Chondrocyte (in vitro differentiated cells): ENCODE measurements at regions not wholly inside any gene's neighbourhood (a gene's known extent, or its start where the extent isn't known, plus 50 kb on each side); places are given as distances from the start of the nearest gene placed in this dataset.

Experiments
- DNase-seq: peaks from one replicate; pipeline ENCODE4 v3.0.0; 2021; ENCODE audit warnings: mixed read lengths, low spot score
- H3K27ac Mint-ChIP-seq: one replicate; pipeline ENCODE4 v1.8.0; 2021; ENCODE audit warnings: mild to moderate bottlenecking, moderate library complexity, mixed read lengths; ENCODE audit not compliant: unreplicated experiment
- H3K27me3 Mint-ChIP-seq: 2 replicates; pipeline ENCODE4 v1.8.0; 2021; ENCODE audit warnings: low read depth, mixed read lengths
- H3K36me3 Mint-ChIP-seq: 2 replicates; pipeline ENCODE4 v1.8.0; 2021; ENCODE audit warnings: low read depth, mixed read lengths
- H3K4me1 Mint-ChIP-seq: 2 replicates; pipeline ENCODE4 v1.8.0; 2021; ENCODE audit warnings: low read depth, mild to moderate bottlenecking, mixed read lengths
- H3K4me3 Mint-ChIP-seq: one replicate; pipeline ENCODE4 v1.8.0; 2021; ENCODE audit warnings: mild to moderate bottlenecking, moderate library complexity, mixed read lengths; ENCODE audit not compliant: unreplicated experiment
- H3K9me3 Mint-ChIP-seq: 2 replicates; pipeline ENCODE4 v1.8.0; 2021; ENCODE audit warnings: low read depth, mixed read lengths
- TF ChIP-seq, protein P1 (sequence below): fragments of 200-600 bp; sonication (generic); IDR thresholded peaks from 2 replicates; pipeline ENCODE4 v1.5.0; 2021; ENCODE audit warnings: antibody characterized with exemption, mild to moderate bottlenecking, moderate library complexity

DNA sequence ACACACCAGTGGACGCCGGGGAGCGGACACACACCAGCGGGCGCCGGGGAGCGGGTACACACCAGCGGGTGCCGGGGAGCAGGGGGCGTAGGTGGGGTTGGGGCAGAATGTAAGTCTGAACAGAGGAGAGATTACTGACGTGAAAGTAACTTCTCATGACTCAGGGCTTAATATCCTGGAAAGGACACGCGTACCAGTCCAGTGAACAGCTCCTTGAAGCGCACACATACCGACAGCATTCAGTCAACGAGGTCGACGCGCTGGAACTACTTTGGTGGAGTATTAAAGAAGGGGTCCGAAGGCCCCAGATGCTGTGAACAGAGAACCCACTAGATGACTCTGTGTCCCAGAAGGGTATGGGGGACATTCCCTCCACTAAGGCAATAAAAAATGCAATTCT is 129.6 kb downstream of the ENGASE start:
- Mint-ChIP-seq H3K27ac (no peak overlapping the region), H3K4me3 (no peak overlapping the region), H3K36me3 (no peaks in the 10 kb centered on the region), H3K4me1 (peaks cover 6% of the 10 kb centered on the region), H3K27me3 (peaks cover 58% of the 10 kb centered on the region), H3K9me3 (no peaks in the 10 kb centered on the region)
- TF ChIP-seq, protein P1, sequence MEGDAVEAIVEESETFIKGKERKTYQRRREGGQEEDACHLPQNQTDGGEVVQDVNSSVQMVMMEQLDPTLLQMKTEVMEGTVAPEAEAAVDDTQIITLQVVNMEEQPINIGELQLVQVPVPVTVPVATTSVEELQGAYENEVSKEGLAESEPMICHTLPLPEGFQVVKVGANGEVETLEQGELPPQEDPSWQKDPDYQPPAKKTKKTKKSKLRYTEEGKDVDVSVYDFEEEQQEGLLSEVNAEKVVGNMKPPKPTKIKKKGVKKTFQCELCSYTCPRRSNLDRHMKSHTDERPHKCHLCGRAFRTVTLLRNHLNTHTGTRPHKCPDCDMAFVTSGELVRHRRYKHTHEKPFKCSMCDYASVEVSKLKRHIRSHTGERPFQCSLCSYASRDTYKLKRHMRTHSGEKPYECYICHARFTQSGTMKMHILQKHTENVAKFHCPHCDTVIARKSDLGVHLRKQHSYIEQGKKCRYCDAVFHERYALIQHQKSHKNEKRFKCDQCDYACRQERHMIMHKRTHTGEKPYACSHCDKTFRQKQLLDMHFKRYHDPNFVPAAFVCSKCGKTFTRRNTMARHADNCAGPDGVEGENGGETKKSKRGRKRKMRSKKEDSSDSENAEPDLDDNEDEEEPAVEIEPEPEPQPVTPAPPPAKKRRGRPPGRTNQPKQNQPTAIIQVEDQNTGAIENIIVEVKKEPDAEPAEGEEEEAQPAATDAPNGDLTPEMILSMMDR, result no peak
- no peak for DNase-seq

DNA sequence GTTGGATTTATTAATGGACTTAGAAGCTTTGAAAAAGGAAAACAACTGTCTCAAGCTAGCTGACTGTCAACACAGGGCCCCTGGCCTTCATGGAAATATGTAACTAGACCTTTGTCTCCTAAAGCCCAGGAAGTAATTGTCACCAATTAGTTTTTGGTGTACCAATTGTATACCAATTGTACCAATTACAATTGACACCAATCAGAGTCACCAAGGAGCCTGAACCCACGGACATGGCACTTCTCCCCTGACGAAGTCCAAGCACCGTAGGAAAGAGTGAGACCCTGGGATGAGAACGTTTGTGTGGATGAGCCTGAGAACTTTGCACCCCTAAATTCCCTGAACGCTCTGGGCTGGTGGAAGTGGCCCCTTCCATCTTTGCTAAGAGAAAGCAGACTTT is 129.0 kb downstream of the ENGASE start:
- H3K4me3 Mint-ChIP-seq, result no peak overlapping the region

DNA sequence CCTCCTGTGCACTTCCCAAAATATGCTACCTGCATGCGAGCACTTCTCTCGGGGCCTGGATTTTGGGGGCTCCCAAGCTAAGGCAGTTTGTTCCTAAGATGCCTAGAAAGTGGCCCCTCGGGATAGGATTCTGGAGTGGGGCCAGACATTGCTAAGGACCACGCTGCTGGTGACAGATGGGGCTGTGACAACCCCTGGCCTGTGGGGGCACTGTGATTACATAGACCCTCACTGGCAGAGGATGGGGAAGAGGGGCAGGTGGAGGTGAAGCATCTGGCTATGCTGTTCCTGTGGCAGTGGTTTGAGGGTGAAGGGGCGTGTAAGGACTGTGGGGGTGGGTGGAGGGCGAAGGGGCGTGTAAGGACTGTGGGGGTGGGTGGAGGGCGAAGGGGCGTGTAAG is 128.4 kb downstream of the ENGASE start:
- Mint-ChIP-seq H3K27me3 (peaks cover 54% of the 10 kb centered on the region), H3K4me3 (no peak overlapping the region), H3K9me3 (no peaks in the 10 kb centered on the region), H3K36me3 (no peaks in the 10 kb centered on the region), H3K4me1 (peaks cover 6% of the 10 kb centered on the region), H3K27ac (no peak overlapping the region)
- TF ChIP-seq, protein P1, result no peak
- DNase-seq, result no peak

More for the DNA sequence above, 129.0 kb downstream of the ENGASE start:
- Mint-ChIP-seq H3K27me3 (peaks cover 55% of the 10 kb centered on the region), H3K27ac (no peak overlapping the region), H3K9me3 (no peaks in the 10 kb centered on the region), H3K4me1 (peaks cover 6% of the 10 kb centered on the region), H3K36me3 (no peaks in the 10 kb centered on the region)
- TF ChIP-seq, protein P1, result no peak
- DNase-seq, result no peak

DNA sequence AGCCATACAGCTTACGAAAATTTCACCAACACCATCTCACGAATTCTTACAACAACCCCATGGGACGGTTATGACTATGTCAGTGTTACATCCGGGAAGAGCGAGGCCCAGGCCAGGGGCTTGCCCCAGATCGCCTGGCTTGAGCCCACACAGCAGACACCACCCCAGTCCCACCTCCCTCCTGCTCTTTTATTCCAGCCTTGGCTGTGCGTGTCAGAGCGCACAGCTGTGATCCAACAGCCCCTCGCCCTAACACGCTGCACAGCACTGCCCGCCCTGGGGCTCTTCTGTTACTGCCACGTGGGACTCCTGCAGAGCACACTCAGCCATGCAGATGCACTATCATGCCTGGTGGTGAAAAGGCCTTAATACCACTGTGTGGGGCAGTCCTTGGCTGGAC is 127.9 kb downstream of the ENGASE start:
- H3K27ac Mint-ChIP-seq, result no peak overlapping the region
- TF ChIP-seq, protein P1, result no peak
- peaks cover 49% of the 10 kb centered on the region for H3K27me3 Mint-ChIP-seq

DNA sequence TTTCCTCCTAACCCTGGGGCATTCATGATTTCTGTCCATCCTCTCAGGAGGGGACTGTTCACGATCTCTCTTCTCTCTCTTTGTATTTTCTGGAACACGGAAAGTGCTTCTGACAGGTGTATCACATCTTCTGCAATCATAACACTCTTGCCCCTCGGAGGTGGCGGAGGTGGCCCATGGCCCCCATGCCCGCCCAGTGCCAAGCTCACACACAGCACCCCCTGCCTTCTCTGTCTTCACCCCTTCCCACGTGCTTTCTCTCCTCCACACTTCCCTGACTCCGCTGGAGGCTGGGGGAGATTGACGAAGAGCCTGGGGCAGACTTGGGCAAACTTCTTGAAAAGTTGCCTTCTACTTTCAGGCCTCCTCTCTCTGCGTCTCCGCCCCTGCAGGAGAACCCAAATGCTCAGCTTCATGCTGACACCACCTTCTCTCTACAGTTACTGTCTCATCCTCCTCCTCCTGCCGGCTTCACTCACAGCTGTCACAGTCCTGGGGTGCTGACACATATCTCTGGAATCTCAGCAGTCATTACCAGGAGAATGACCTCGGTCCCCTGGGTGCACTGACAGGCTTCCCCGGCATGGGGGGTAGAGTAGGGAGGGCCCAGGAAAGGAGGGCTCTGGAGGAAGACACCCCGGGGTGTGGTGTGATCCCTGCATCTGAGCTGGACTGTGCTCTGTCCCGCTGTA is 127.1 kb downstream of the ENGASE start:
- peaks cover 51% of the 10 kb centered on the region for H3K27me3 Mint-ChIP-seq
- H3K4me3 Mint-ChIP-seq, result no peak overlapping the region
- no peaks in the 10 kb centered on the region for H3K9me3 Mint-ChIP-seq
- H3K36me3 Mint-ChIP-seq, result no peaks in the 10 kb centered on the region
- TF ChIP-seq, protein P1, result no peak
- peaks cover 6% of the 10 kb centered on the region for H3K4me1 Mint-ChIP-seq
- DNase-seq, result no peak
- H3K27ac Mint-ChIP-seq, result no peak overlapping the region

More for the DNA sequence above, 127.9 kb downstream of the ENGASE start:
- H3K36me3 Mint-ChIP-seq, result no peaks in the 10 kb centered on the region
- no peak overlapping the region for H3K4me3 Mint-ChIP-seq
- no peak for DNase-seq
- no peaks in the 10 kb centered on the region for H3K9me3 Mint-ChIP-seq
- H3K4me1 Mint-ChIP-seq, result peaks cover 6% of the 10 kb centered on the region
